ENCODE measurements at regions not wholly inside any gene's neighbourhood (a gene's known extent, or its start where the extent isn't known, plus 50 kb on each side); places are given as distances from the start of the nearest gene placed in this dataset.

DNA sequence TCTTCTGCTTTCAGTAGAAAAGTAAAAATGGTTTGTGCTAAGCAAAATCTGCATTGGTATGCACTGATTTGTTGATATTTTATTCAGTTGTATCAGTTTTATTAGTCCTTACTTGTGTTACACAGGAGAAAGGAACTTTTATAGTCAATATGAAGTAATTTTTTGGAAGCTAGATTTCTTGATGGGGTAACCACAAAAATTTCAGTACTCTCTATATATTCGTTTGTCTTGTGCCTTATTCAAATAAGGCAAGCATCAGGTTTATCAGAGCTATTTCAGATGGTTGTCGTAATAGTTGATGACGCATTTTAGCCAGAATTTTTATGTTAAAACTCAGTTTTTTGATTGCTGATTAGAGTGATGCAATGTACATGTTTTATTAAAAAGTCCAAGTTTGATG, 50.7 kb upstream of the NIPA1 start:
- TF ChIP-seq YY1 (IDR thresholded peaks at IDR 0.05; ENCODE audit: low read depth) (no peak), TAF1 (IDR thresholded peaks at IDR 0.05; ENCODE audit: low read depth) (no peak)
